ENCODE measurements at regions not wholly inside any gene's neighbourhood (a gene's known extent, or its start where the extent isn't known, plus 50 kb on each side); places are given as distances from the start of the nearest gene placed in this dataset.

- TF ChIP-seq CTCF (optimal IDR thresholded peaks at IDR 0.05 in 1 of 3, IDR thresholded peaks at IDR 0.05 in 1 of 3, conservative IDR thresholded peaks at IDR 0.05 in 1 of 3; ENCODE audit: extremely low read depth in 1 of 3, insufficient read depth in 2 of 3, low read length in 3 of 3) = no peak
- no peak for TF ChIP-seq EZH2 (IDR thresholded peaks at IDR 0.05; ENCODE audit: low read length)
Measured at GRCh38 chr5:145685417-145685816, 149.7 kb downstream of the PRELID2 start.

All from keratinocyte (primary cell).